H1 (cell line): ENCODE measurements at regions not wholly inside any gene's neighbourhood (a gene's known extent, or its start where the extent isn't known, plus 50 kb on each side); places are given as distances from the start of the nearest gene placed in this dataset.

Experiments
- CTCF ChIA-PET: fragments of 300-600 bp; sonication (Branson Sonifier 250); formaldehyde crosslinking; loops from one replicate; lab custom pipeline; 2021; ENCODE audit not compliant: partially characterized antibody; lab: Charles Lee
- POLR2A ChIA-PET: fragments of 300-600 bp; sonication (Branson Sonifier 250); formaldehyde crosslinking; loops from one replicate; lab custom pipeline; 2021; ENCODE audit warnings: inconsistent platforms; ENCODE audit not compliant: partially characterized antibody; lab: Charles Lee
- DNase-seq, 2 experiments: peaks; one replicate each; pipeline versions ENCODE4 v3.0.0 to v3.0.0-alpha.2; 2010 to 2022; ENCODE audit warnings: low spot score in 2 of 2, low read depth in 1 of 2, mixed read lengths in 1 of 2
- FAIRE-seq: peaks from 2 replicates; lab custom pipeline; 2011; peaks lifted over from hg19 to GRCh38; lab: Jason Lieb, UNC
- H2AFZ ChIP-seq: 2 replicates; pipeline ENCODE4 v1.8.1; 2012; ENCODE audit warnings: low read length, inconsistent platforms
- H2AK5ac ChIP-seq: 2 replicates; pipeline ENCODE4 v1.6.1; 2013; ENCODE audit warnings: low read depth, low read length
- H2BK120ac ChIP-seq: replicated peaks from 2 replicates; pipeline ENCODE3; 2013; ENCODE audit warnings: low read depth, low read length, inconsistent platforms
- H2BK12ac ChIP-seq: 2 replicates; pipeline ENCODE4 v1.6.1; 2013; ENCODE audit warnings: low read depth, low read length
- H2BK15ac ChIP-seq: 2 replicates; pipeline ENCODE4 v1.6.1; 2013; ENCODE audit warnings: low read length
- H2BK20ac ChIP-seq: 2 replicates; pipeline ENCODE4 v1.6.1; 2013; ENCODE audit warnings: low read length
- H2BK5ac ChIP-seq: 2 replicates; pipeline ENCODE4 v1.6.1; 2013; ENCODE audit warnings: low read depth, low read length
- H3K14ac ChIP-seq: 2 replicates; pipeline ENCODE4 v1.6.1; 2013; ENCODE audit warnings: inconsistent platforms; ENCODE audit not compliant: insufficient read length
- H3K18ac ChIP-seq: 2 replicates; pipeline ENCODE4 v1.6.1; 2013; ENCODE audit warnings: low read length; ENCODE audit errors: extremely low read depth
- H3K23ac ChIP-seq: 2 replicates; pipeline ENCODE4 v1.6.1; 2013; ENCODE audit warnings: inconsistent platforms; ENCODE audit not compliant: insufficient read length
- H3K23me2 ChIP-seq: 2 replicates; pipeline ENCODE4 v1.6.1; 2013; ENCODE audit warnings: low read depth, low read length
- H3K27ac ChIP-seq: 2 replicates; pipeline ENCODE4 v1.6.1; 2011; ENCODE audit warnings: low read depth, low read length, inconsistent platforms
- H3K27me3 ChIP-seq, 4 experiments: replicated peaks in 1 of 4; 1 replicate in 1 of 4; 2 replicates in 3 of 4; pipeline versions ENCODE4 v1.6.1 to v1.8.1; 2011 to 2013; ENCODE audit warnings: low read length in 3 of 4, mild to moderate bottlenecking in 3 of 4, inconsistent platforms in 2 of 4, mixed read lengths in 2 of 4, moderate library complexity in 1 of 4; ENCODE audit not compliant: control insufficient read depth in 3 of 4, insufficient read depth in 3 of 4; ENCODE audit errors: extremely low read depth in 1 of 4
- H3K36me3 ChIP-seq, 4 experiments: 2 replicates each; pipeline versions ENCODE4 v1.6.1 to v1.8.1; 2011 to 2013; ENCODE audit warnings: mild to moderate bottlenecking in 4 of 4, low read length in 3 of 4, moderate library complexity in 2 of 4, control low read depth in 1 of 4, inconsistent platforms in 1 of 4; ENCODE audit not compliant: insufficient read depth in 4 of 4, control insufficient read depth in 2 of 4
- H3K4ac ChIP-seq: replicated peaks from 2 replicates; pipeline ENCODE3; 2013; ENCODE audit warnings: low read length, low read depth, mixed read lengths, inconsistent platforms; ENCODE audit not compliant: insufficient read length
- H3K4me1 ChIP-seq, 4 experiments: replicated peaks in 1 of 4; 1 replicate in 1 of 4; 2 replicates in 3 of 4; pipeline versions ENCODE4 v1.6.1 to v1.8.1; 2011 to 2013; ENCODE audit warnings: low read length in 3 of 4, inconsistent platforms in 2 of 4, mixed read lengths in 1 of 4; ENCODE audit not compliant: insufficient read depth in 4 of 4, control insufficient read depth in 3 of 4
- H3K4me2 ChIP-seq, 2 experiments: 2 replicates each; pipeline versions ENCODE4 v1.6.1 to v1.8.1; 2011 to 2013; ENCODE audit warnings: low read depth in 2 of 2, low read length in 2 of 2, control low read depth in 1 of 2, inconsistent platforms in 1 of 2, mild to moderate bottlenecking in 1 of 2; ENCODE audit not compliant: insufficient read depth in 1 of 2
- H3K4me3 ChIP-seq, 4 experiments: fragments of 200-600, 300-600 bp in 1 of 4; sonication (generic), shearing (Covaris generic), sonication (Bioruptor Twin) in 1 of 4; 2 replicates each; pipeline versions ENCODE4 v1.5.1 to v1.8.1; 2011 to 2016; ENCODE audit warnings: low read length in 4 of 4, low read depth in 3 of 4, control low read depth in 2 of 4, inconsistent platforms in 2 of 4, mild to moderate bottlenecking in 2 of 4, mixed read lengths in 1 of 4, moderate library complexity in 1 of 4; ENCODE audit not compliant: insufficient read depth in 2 of 4; ENCODE audit errors: extremely low read depth in 1 of 4
- H3K56ac ChIP-seq: replicated peaks from 2 replicates; pipeline ENCODE3; 2013; ENCODE audit warnings: low read depth, mild to moderate bottlenecking, mixed read lengths, low read length, inconsistent platforms; ENCODE audit not compliant: insufficient read length
- H3K79me1 ChIP-seq: 2 replicates; pipeline ENCODE4 v1.6.1; 2013; ENCODE audit warnings: low read depth, low read length, control low read depth
- H3K79me2 ChIP-seq, 2 experiments: 2 replicates each; pipeline versions ENCODE4 v1.6.1 to v1.8.1; 2012 to 2013; ENCODE audit warnings: low read length in 2 of 2, mild to moderate bottlenecking in 2 of 2, inconsistent platforms in 1 of 2; ENCODE audit not compliant: insufficient read depth in 2 of 2, control insufficient read depth in 1 of 2
- H3K9ac ChIP-seq, 4 experiments: replicated peaks in 1 of 4; 1 replicate in 1 of 4; 2 replicates in 3 of 4; pipeline versions ENCODE4 v1.6.1 to v1.8.1; 2011 to 2013; ENCODE audit warnings: low read depth in 3 of 4, low read length in 3 of 4, control low read depth in 2 of 4, mild to moderate bottlenecking in 2 of 4, moderate library complexity in 2 of 4, inconsistent platforms in 1 of 4; ENCODE audit errors: extremely low read depth in 1 of 4
- H3K9me3 ChIP-seq, 2 experiments: 2 replicates each; pipeline versions ENCODE4 v1.6.1 to v1.8.1; 2012 to 2013; ENCODE audit warnings: mild to moderate bottlenecking in 2 of 2, moderate library complexity in 2 of 2, control low read depth in 1 of 2, inconsistent platforms in 1 of 2, low read depth in 1 of 2, low read length in 1 of 2, mixed read lengths in 1 of 2; ENCODE audit not compliant: insufficient read depth in 2 of 2
- H4K20me1 ChIP-seq, 2 experiments: replicated peaks in 1 of 2; 2 replicates each; pipeline versions ENCODE3 to v1.8.1; 2011 to 2013; ENCODE audit warnings: inconsistent platforms in 2 of 2, low read length in 2 of 2, mild to moderate bottlenecking in 1 of 2; ENCODE audit not compliant: insufficient read depth in 2 of 2, control insufficient read depth in 1 of 2
- H4K5ac ChIP-seq: 2 replicates; pipeline ENCODE4 v1.6.1; 2013; ENCODE audit warnings: low read length, low read depth, mixed read lengths, inconsistent platforms; ENCODE audit not compliant: insufficient read length
- H4K8ac ChIP-seq: 2 replicates; pipeline ENCODE4 v1.8.0; 2013; ENCODE audit warnings: mild to moderate bottlenecking, moderate library complexity, low read length, inconsistent platforms; ENCODE audit not compliant: insufficient read depth; ENCODE audit errors: extremely low read depth
- H4K91ac ChIP-seq: replicated peaks from 2 replicates; pipeline ENCODE3; 2013; ENCODE audit warnings: low read length, mixed read lengths, inconsistent platforms; ENCODE audit not compliant: insufficient read length
- CTBP2 ChIP-seq: IDR thresholded peaks from 2 replicates; pipeline ENCODE4 v1.7.0; 2011; ENCODE audit warnings: borderline replicate concordance, mild to moderate bottlenecking, moderate library complexity, mixed read lengths, low read length; ENCODE audit not compliant: insufficient read depth, insufficient read length
- JUN ChIP-seq: IDR thresholded peaks from 2 replicates; pipeline ENCODE4 v1.6.1; 2011; ENCODE audit warnings: low read depth, mild to moderate bottlenecking, improper control_type of control experiment, low read length
- TEAD4 ChIP-seq: IDR thresholded peaks from 2 replicates; pipeline ENCODE4 v1.6.1; 2012; ENCODE audit warnings: low read depth, low read length, inconsistent platforms, mixed read lengths
- WGBS, 2 experiments: shearing (Covaris generic) in 1 of 2; methylation state at CpG; one replicate each; pipeline versions ENCODE4 v1.1.6 to v1.1.7; 2013 to 2015; ENCODE audit warnings: low lambda C conversion rate in 2 of 2, mixed read lengths in 2 of 2, inconsistent platforms in 1 of 2, low coverage in 1 of 2, missing lambda C conversion rate in 1 of 2; ENCODE audit not compliant: insufficient replicate concordance in 2 of 2, insufficient coverage in 1 of 2, insufficient read length in 1 of 2; ENCODE audit errors: extremely low coverage in 1 of 2, missing lambda C conversion rate in 1 of 2; 5-methylcytosine and 5-hydroxymethylcytosine counted together

DNA sequence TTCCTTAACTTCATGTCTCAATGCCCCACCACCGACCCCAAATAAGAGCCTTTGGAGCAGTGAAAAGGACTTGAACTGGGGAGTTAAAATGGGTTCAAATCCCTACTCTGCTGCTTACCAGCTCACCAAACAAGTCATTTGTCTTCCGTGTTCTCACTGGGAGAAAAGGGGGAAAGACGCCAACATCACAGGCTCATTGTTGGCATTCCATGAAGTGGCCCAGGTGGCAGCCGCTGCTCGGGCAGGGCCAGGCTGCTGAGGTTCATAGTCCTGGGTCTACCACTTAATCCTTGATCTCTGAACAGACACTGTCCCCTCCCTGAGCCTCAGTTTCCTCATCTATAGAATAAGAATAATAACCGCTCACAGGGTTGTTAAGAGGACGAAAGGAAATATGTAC lies 103.0 kb downstream of the APOB start:
- no peak overlapping the region for H2AFZ ChIP-seq
- no peak overlapping the region for H3K23ac ChIP-seq
- DNase-seq, result no peak
- ChIA-PET POLR2A (no interaction called here), CTCF (interaction anchor here (1.5 kb wide), 1 partner anchor 16 kb away, joined by 5 read pairs; no protein-coding TSS in a partner anchor)
- no peak overlapping the region for H2BK120ac ChIP-seq
- no peaks in the 10 kb centered on the region for H3K9me3 ChIP-seq
- H3K14ac ChIP-seq, result no peak overlapping the region
- no peak overlapping the region for H3K27ac ChIP-seq
- H3K36me3 ChIP-seq, result no peaks in the 10 kb centered on the region
- H3K9ac ChIP-seq, result no peak overlapping the region
- H3K18ac ChIP-seq, result no peak overlapping the region
- H4K20me1 ChIP-seq, result no peaks in the 10 kb centered on the region
- no peak overlapping the region for H2BK12ac ChIP-seq
- H4K5ac ChIP-seq, result no peak overlapping the region
- H2BK15ac ChIP-seq, result no peak overlapping the region
- no peak overlapping the region for H2BK20ac ChIP-seq
- no peak overlapping the region for H3K4ac ChIP-seq
- H3K27me3 ChIP-seq, result no peaks in the 10 kb centered on the region
- 95% methylated on average over 5 of the region's 7 CpGs; no CpG with 5 or more reads in 1 of the 2 experiments for WGBS, 2 experiments
- no peak overlapping the region for H3K56ac ChIP-seq
- no peak overlapping the region for H2BK5ac ChIP-seq
- no peak overlapping the region for H4K8ac ChIP-seq
- no peak overlapping the region for H3K4me3 ChIP-seq
- H3K79me1 ChIP-seq, result no peaks in the 10 kb centered on the region
- H2AK5ac ChIP-seq, result no peak overlapping the region
- no peak overlapping the region for H4K91ac ChIP-seq
- H3K4me2 ChIP-seq, result no peak overlapping the region
- TF ChIP-seq JUN, result no peak
- TF ChIP-seq TEAD4, result no peak
- TF ChIP-seq CTBP2, result no peak
- no peaks in the 10 kb centered on the region for H3K79me2 ChIP-seq
- FAIRE-seq, result no peak
- no peaks in the 10 kb centered on the region; a peak in 2 of 7 replicates for H3K4me1 ChIP-seq
- H3K23me2 ChIP-seq, result no peaks in the 10 kb centered on the region
